ENCODE measurements at regions not wholly inside any gene's neighbourhood (a gene's known extent, or its start where the extent isn't known, plus 50 kb on each side); places are given as distances from the start of the nearest gene placed in this dataset.

- no peak for TF ChIP-seq CTCF (IDR thresholded peaks at IDR 0.05; ENCODE audit: borderline replicate concordance, extremely low read depth, low read length, poor library complexity, severe bottlenecking)
- TF ChIP-seq EZH2 (IDR thresholded peaks at IDR 0.05; ENCODE audit: borderline replicate concordance, low read depth, low read length, severe bottlenecking) = no peak
These were observed 189.4 kb downstream of the MED10 start for GRCh38 chr5:6188976-6189375.
